IMR-90 (cell line): ENCODE measurements at regions not wholly inside any gene's neighbourhood (a gene's known extent, or its start where the extent isn't known, plus 50 kb on each side); places are given as distances from the start of the nearest gene placed in this dataset.

Experiments used
- ATAC-seq: fragments of 200-7000 bp; cut with Tn5 transposase; 2 replicates; pipeline ENCODE4 v1.9.1; 2020; ENCODE audit warnings: low read depth, mild to moderate bottlenecking, moderate library complexity
- BruUV-seq: library from RNA; stranded (reverse); fragments of 400-500 nt; replicated peaks from 2 replicates; lab custom pipeline; 2021; lab: Mats Ljungman, UMichigan
- CTCF ChIA-PET: fragments of 300-600 bp; formaldehyde crosslinking; extraction: SDS; loops from one replicate; lab custom pipeline; 2021; ENCODE audit warnings: antibody characterized with exemption; lab: Yijun Ruan, JAX
- POLR2A ChIA-PET: fragments of 300-600 bp; sonication (Branson Sonifier 250); formaldehyde crosslinking; loops from one replicate; lab custom pipeline; 2022; ENCODE audit warnings: antibody characterized with exemption; ENCODE audit not compliant: unreplicated experiment; lab: Charles Lee
- DNase-seq: peaks from one replicate; pipeline ENCODE4 v3.0.0; 2013
- H2AFZ ChIP-seq: replicated peaks from 2 replicates; pipeline ENCODE3; 2013; ENCODE audit warnings: low read length, mild to moderate bottlenecking; ENCODE audit not compliant: poor library complexity
- H2AK5ac ChIP-seq: 2 replicates; pipeline ENCODE4 v1.6.1; 2013; ENCODE audit warnings: low read depth, low read length, inconsistent platforms
- H2AK9ac ChIP-seq: replicated peaks from 2 replicates; pipeline ENCODE3; 2013; ENCODE audit warnings: mild to moderate bottlenecking, low read depth, low read length, moderate library complexity; ENCODE audit not compliant: poor library complexity
- H2BK120ac ChIP-seq: 2 replicates; pipeline ENCODE4 v1.6.1; 2013; ENCODE audit warnings: low read depth, low read length, inconsistent platforms
- H2BK15ac ChIP-seq: 3 replicates; pipeline ENCODE4 v1.6.1; 2013; ENCODE audit warnings: low read depth, low read length, inconsistent platforms
- H2BK20ac ChIP-seq: 2 replicates; pipeline ENCODE4 v1.6.1; 2013; ENCODE audit warnings: low read depth, mild to moderate bottlenecking, inconsistent platforms, low read length, moderate library complexity
- H2BK5ac ChIP-seq: 2 replicates; pipeline ENCODE4 v1.6.1; 2013; ENCODE audit warnings: mild to moderate bottlenecking, low read depth, low read length, inconsistent platforms; ENCODE audit not compliant: poor library complexity, severe bottlenecking
- H3K14ac ChIP-seq: replicated peaks from 2 replicates; pipeline ENCODE4 v1.6.1; 2013; ENCODE audit warnings: low read depth, low read length, inconsistent platforms
- H3K18ac ChIP-seq: 2 replicates; pipeline ENCODE4 v1.6.1; 2013; ENCODE audit warnings: low read depth, low read length, control low read depth
- H3K23ac ChIP-seq: 2 replicates; pipeline ENCODE4 v1.6.1; 2013; ENCODE audit warnings: low read depth, low read length, inconsistent platforms
- H3K27ac ChIP-seq: 2 replicates; pipeline ENCODE4 v1.5.1; 2013; ENCODE audit warnings: mild to moderate bottlenecking, control low read depth, low read length; ENCODE audit not compliant: insufficient read depth
- H3K27me3 ChIP-seq: 2 replicates; pipeline ENCODE4 v1.6.1; 2013; ENCODE audit warnings: low read length; ENCODE audit not compliant: control insufficient read depth, insufficient read depth
- H3K36me3 ChIP-seq: 2 replicates; pipeline ENCODE4 v1.6.1; 2013; ENCODE audit warnings: low read length, mixed read lengths; ENCODE audit not compliant: control insufficient read depth, insufficient read depth
- H3K4ac ChIP-seq: 2 replicates; pipeline ENCODE4 v1.6.1; 2013; ENCODE audit warnings: low read depth, low read length, inconsistent platforms
- H3K4me1 ChIP-seq: 2 replicates; pipeline ENCODE4 v1.6.1; 2013; ENCODE audit warnings: low read length, mixed read lengths; ENCODE audit not compliant: control insufficient read depth, insufficient read depth
- H3K4me2 ChIP-seq: 2 replicates; pipeline ENCODE4 v1.6.1; 2013; ENCODE audit warnings: low read depth, mild to moderate bottlenecking, control low read depth, low read length, moderate library complexity
- H3K4me3 ChIP-seq: 2 replicates; pipeline ENCODE4 v1.5.1; 2013; ENCODE audit warnings: low read depth, mild to moderate bottlenecking, control low read depth, low read length, moderate library complexity; ENCODE audit not compliant: insufficient read depth
- H3K56ac ChIP-seq: 2 replicates; pipeline ENCODE4 v1.6.1; 2013; ENCODE audit warnings: low read length, inconsistent platforms; ENCODE audit not compliant: insufficient read depth; ENCODE audit errors: extremely low read depth
- H3K79me1 ChIP-seq, 2 experiments: 2 replicates each; pipeline ENCODE4 v1.6.1; 2013; ENCODE audit warnings: low read length in 2 of 2, inconsistent platforms in 1 of 2, low read depth in 1 of 2
- H3K9ac ChIP-seq: 2 replicates; pipeline ENCODE4 v1.6.1; 2013; ENCODE audit warnings: low read depth, low read length, control low read depth
- H3K9me1 ChIP-seq: 2 replicates; pipeline ENCODE4 v1.6.1; 2013; ENCODE audit warnings: low read length, inconsistent platforms; ENCODE audit not compliant: insufficient read depth
- H3K9me3 ChIP-seq: 2 replicates; pipeline ENCODE4 v1.6.1; 2013; ENCODE audit warnings: low read length; ENCODE audit not compliant: control insufficient read depth, insufficient read depth
- H4K20me1 ChIP-seq: 2 replicates; pipeline ENCODE4 v1.6.1; 2013; ENCODE audit warnings: low read length, inconsistent platforms; ENCODE audit not compliant: insufficient read depth
- H4K5ac ChIP-seq: 2 replicates; pipeline ENCODE4 v1.6.1; 2013; ENCODE audit warnings: mild to moderate bottlenecking, low read depth, low read length, control low read depth
- H4K8ac ChIP-seq, 2 experiments: 2 replicates each; pipeline ENCODE4 v1.6.1; 2013; ENCODE audit warnings: low read depth in 2 of 2, low read length in 2 of 2, control low read depth in 1 of 2, inconsistent platforms in 1 of 2
- H4K91ac ChIP-seq: 2 replicates; pipeline ENCODE4 v1.6.1; 2013; ENCODE audit warnings: low read depth, low read length, inconsistent platforms; ENCODE audit not compliant: insufficient read depth
- BHLHE40 ChIP-seq: fragments of 150-350 bp; IDR thresholded peaks from 2 replicates; pipeline ENCODE4 v1.6.1; 2016; ENCODE audit warnings: mild to moderate bottlenecking, low read depth, low read length
- CTCF ChIP-seq: conservative IDR thresholded peaks from 2 replicates; pipeline ENCODE4 v1.5.1; 2012; ENCODE audit warnings: mild to moderate bottlenecking, low read depth, low read length, improper control_type of control experiment
- ELK1 ChIP-seq: fragments of 150-350 bp; IDR thresholded peaks from 2 replicates; pipeline ENCODE4 v1.6.1; 2016; ENCODE audit warnings: low read depth, mild to moderate bottlenecking, low read length, moderate library complexity, borderline replicate concordance
- FOS ChIP-seq: fragments of 150-350 bp; IDR thresholded peaks from 2 replicates; pipeline ENCODE4 v1.6.1; 2016; ENCODE audit warnings: low read depth, low read length
- MAFK ChIP-seq: IDR thresholded peaks from 2 replicates; pipeline ENCODE4 v1.6.1; 2012; ENCODE audit warnings: low read depth, low read length, improper control_type of control experiment
- MXI1 ChIP-seq: IDR thresholded peaks from 2 replicates; pipeline ENCODE4 v1.6.1; 2012; ENCODE audit warnings: low read depth, mild to moderate bottlenecking, low read length, moderate library complexity, borderline replicate concordance
- RAD21 ChIP-seq: IDR thresholded peaks from 2 replicates; pipeline ENCODE4 v1.6.1; 2012; ENCODE audit warnings: low read length, improper control_type of control experiment
- RCOR1 ChIP-seq: IDR thresholded peaks from 2 replicates; pipeline ENCODE4 v1.6.1; 2012; ENCODE audit warnings: mild to moderate bottlenecking, low read length, improper control_type of control experiment; ENCODE audit not compliant: insufficient replicate concordance
- SMC3 ChIP-seq: fragments of 150-350 bp; IDR thresholded peaks from 2 replicates; pipeline ENCODE4 v1.6.1; 2016; ENCODE audit warnings: low read depth, mild to moderate bottlenecking, antibody characterized with exemption, low read length, moderate library complexity
- WGBS, 2 experiments: methylation state at CpG; one replicate each; pipeline versions ENCODE4 v1.1.5 to v1.1.7; 2013; ENCODE audit warnings: missing lambda C conversion rate in 2 of 2; ENCODE audit not compliant: insufficient read length in 1 of 2; ENCODE audit errors: extremely low coverage in 2 of 2; 5-methylcytosine and 5-hydroxymethylcytosine counted together
- dilution Hi-C: fragments of 300-500 bp; cut with HindIII; formaldehyde crosslinking; loops from one replicate; pipeline ENCODE4 v1.14.3; 2018; ENCODE audit warnings: low sequenced_read_pairs; ENCODE audit not compliant: unreplicated experiment
- in situ Hi-C: fragments of 300-500 bp; cut with MboI; formaldehyde crosslinking; loops from 3 replicates; pipeline ENCODE4 v1.14.3; 2019; ENCODE audit warnings: low sequenced_read_pairs, inconsistent platforms, mixed read lengths
- intact Hi-C: fragments of 100-400 bp; cut with micrococcal nuclease; formaldehyde crosslinking; loops from 2 replicates; pipeline ENCODE4 v1.10.0; 2022

- H3K79me1 ChIP-seq: no peaks in the 10 kb centered on the region
- ATAC-seq (0 out of 2 replicates have a peak, but pooled peaks have one; percentile 35), DNase-seq (peak; percentile 69)
- H2BK15ac ChIP-seq: no peak overlapping the region
- ChIA-PET POLR2A (interaction anchor here (0.6 kb wide), 1 partner anchor 1917 kb away, joined by 7 read pairs; no protein-coding TSS in a partner anchor), CTCF (interaction anchor here (0.7 to 1.2 kb wide), 2 partner anchors 19 to 810 kb away, joined by 3 read pairs; no protein-coding TSS in a partner anchor)
- no peaks in the 10 kb centered on the region for H3K9me3 ChIP-seq
- no CpG with 5 or more reads among the region's 6 CpGs for WGBS, 2 experiments
- H4K8ac ChIP-seq: no peak overlapping the region
- dilution Hi-C loops (no loop called here), in situ Hi-C loops (no loop called here), intact Hi-C loops (loop anchor here (1.0 to 5.0 kb wide), 4 partner anchors 299 to 1915 kb away; partner anchors contain the start of gene SEMA3D)
- H2AK9ac ChIP-seq: no peak overlapping the region
- H3K9ac ChIP-seq: no peak overlapping the region
- no peak overlapping the region for H3K4ac ChIP-seq
- H3K4me3 ChIP-seq: no peak overlapping the region
- H3K9me1 ChIP-seq: no peaks in the 10 kb centered on the region
- no peaks in the 10 kb centered on the region for H3K36me3 ChIP-seq
- no peaks in the 10 kb centered on the region for H4K20me1 ChIP-seq
- H2AFZ ChIP-seq: no peak overlapping the region
- H2BK20ac ChIP-seq: no peak overlapping the region
- H3K27me3 ChIP-seq: no peaks in the 10 kb centered on the region
- no peak overlapping the region for H4K5ac ChIP-seq
- H3K4me1 ChIP-seq: no peaks in the 10 kb centered on the region
- no TSS peak for BruUV-seq
- peak; percentile 34; the same call in 1 of the 2 replicates for TF ChIP-seq SMC3
- TF ChIP-seq MXI1: no peak
- no peak for TF ChIP-seq RCOR1
- peak; percentile 61 for TF ChIP-seq RAD21
- no peak for TF ChIP-seq MAFK
- no peak for TF ChIP-seq FOS
- peak; percentile 57 for TF ChIP-seq CTCF
- no peak for TF ChIP-seq BHLHE40
- no peak for TF ChIP-seq ELK1
- no peak overlapping the region for H3K56ac ChIP-seq
- H3K23ac ChIP-seq: no peak overlapping the region
- no peak overlapping the region for H3K27ac ChIP-seq
- no peak overlapping the region for H2AK5ac ChIP-seq
- H3K4me2 ChIP-seq: no peak overlapping the region
- H2BK120ac ChIP-seq: no peak overlapping the region
- H4K91ac ChIP-seq: no peak overlapping the region
- no peak overlapping the region for H3K14ac ChIP-seq
- H3K18ac ChIP-seq: no peak overlapping the region
- no peak overlapping the region for H2BK5ac ChIP-seq
These were observed 664.8 kb upstream of the SEMA3D start for GRCh38 chr7:85851571-85852193.
